ENCODE measurements at regions not wholly inside any gene's neighbourhood (a gene's known extent, or its start where the extent isn't known, plus 50 kb on each side); places are given as distances from the start of the nearest gene placed in this dataset.

- Histone ChIP-seq H3K4me3 (ENCODE audit: low read length in 2 of 2) (no peak overlapping the region), H3K4me1 (ENCODE audit: control insufficient read depth in 2 of 2, insufficient read depth in 2 of 2, low read length in 2 of 2) (no peaks in the 10 kb centered on the region), H3K27ac (ENCODE audit: low read depth in 2 of 2, low read length in 2 of 2) (no peak overlapping the region), H3K9me3 (ENCODE audit: control insufficient read depth in 2 of 2, low read length in 2 of 2) (no peaks in the 10 kb centered on the region), H3K9ac (ENCODE audit: low read depth in 1 of 2, low read length in 2 of 2) (no peak overlapping the region), H3K36me3 (ENCODE audit: control insufficient read depth in 2 of 2, insufficient read depth in 2 of 2, low read length in 2 of 2) (no peaks in the 10 kb centered on the region), H3K27me3 (ENCODE audit: control insufficient read depth in 2 of 2, insufficient read depth in 2 of 2, low read length in 2 of 2) (no peaks in the 10 kb centered on the region)
These were observed 101.7 kb upstream of the PRR16 start for GRCh38 chr5:120362426-120362825.

- Histone ChIP-seq H3K4me1 (ENCODE audit: control insufficient read depth in 2 of 2, insufficient read depth in 2 of 2, low read length in 2 of 2) (peaks cover 0 to 5% of the 10 kb centered on the region in 2 donors), H3K27ac (ENCODE audit: low read depth in 2 of 2, low read length in 2 of 2) (no peak overlapping the region), H3K9ac (ENCODE audit: low read depth in 1 of 2, low read length in 2 of 2) (no peak overlapping the region), H3K36me3 (ENCODE audit: control insufficient read depth in 2 of 2, insufficient read depth in 2 of 2, low read length in 2 of 2) (no peaks in the 10 kb centered on the region), H3K27me3 (ENCODE audit: control insufficient read depth in 2 of 2, insufficient read depth in 2 of 2, low read length in 2 of 2) (no peaks in the 10 kb centered on the region), H3K4me3 (ENCODE audit: low read length in 2 of 2) (no peak overlapping the region), H3K9me3 (ENCODE audit: control insufficient read depth in 2 of 2, low read length in 2 of 2) (no peaks in the 10 kb centered on the region)
These were observed 98.2 kb upstream of the PRR16 start for GRCh38 chr5:120365656-120366446.

- peaks cover 0 to 5% of the 10 kb centered on the region in 2 donors for H3K4me1 ChIP-seq (ENCODE audit: control insufficient read depth in 2 of 2, insufficient read depth in 2 of 2, low read length in 2 of 2)
- H3K36me3 ChIP-seq (ENCODE audit: control insufficient read depth in 2 of 2, insufficient read depth in 2 of 2, low read length in 2 of 2): no peaks in the 10 kb centered on the region
- no peak overlapping the region for H3K27ac ChIP-seq (ENCODE audit: low read depth in 2 of 2, low read length in 2 of 2)
- no peak overlapping the region for H3K9ac ChIP-seq (ENCODE audit: low read depth in 1 of 2, low read length in 2 of 2)
- H3K9me3 ChIP-seq (ENCODE audit: control insufficient read depth in 2 of 2, low read length in 2 of 2): no peaks in the 10 kb centered on the region
- no peaks in the 10 kb centered on the region for H3K27me3 ChIP-seq (ENCODE audit: control insufficient read depth in 2 of 2, insufficient read depth in 2 of 2, low read length in 2 of 2)
- no peak overlapping the region for H3K4me3 ChIP-seq (ENCODE audit: low read length in 2 of 2)
These were observed 96.0 kb upstream of the PRR16 start for GRCh38 chr5:120367896-120368634.

GRCh38 chr5:120368923-120369715, 95.0 kb upstream of the PRR16 start:
- Histone ChIP-seq H3K27me3 (ENCODE audit: control insufficient read depth in 2 of 2, insufficient read depth in 2 of 2, low read length in 2 of 2) (no peaks in the 10 kb centered on the region), H3K4me1 (ENCODE audit: control insufficient read depth in 2 of 2, insufficient read depth in 2 of 2, low read length in 2 of 2) (peaks cover 0 to 5% of the 10 kb centered on the region in 2 donors), H3K36me3 (ENCODE audit: control insufficient read depth in 2 of 2, insufficient read depth in 2 of 2, low read length in 2 of 2) (no peaks in the 10 kb centered on the region), H3K9me3 (ENCODE audit: control insufficient read depth in 2 of 2, low read length in 2 of 2) (no peaks in the 10 kb centered on the region), H3K9ac (ENCODE audit: low read depth in 1 of 2, low read length in 2 of 2) (no peak overlapping the region), H3K4me3 (ENCODE audit: low read length in 2 of 2) (no peak overlapping the region), H3K27ac (ENCODE audit: low read depth in 2 of 2, low read length in 2 of 2) (peak overlapping the region in 1 of 2 donors; percentile 9)

GRCh38 chr5:120372899-120373298, 91.2 kb upstream of the PRR16 start:
- Histone ChIP-seq H3K4me3 (ENCODE audit: low read length in 2 of 2) (no peak overlapping the region), H3K36me3 (ENCODE audit: control insufficient read depth in 2 of 2, insufficient read depth in 2 of 2, low read length in 2 of 2) (no peaks in the 10 kb centered on the region), H3K27me3 (ENCODE audit: control insufficient read depth in 2 of 2, insufficient read depth in 2 of 2, low read length in 2 of 2) (no peaks in the 10 kb centered on the region), H3K9ac (ENCODE audit: low read depth in 1 of 2, low read length in 2 of 2) (no peak overlapping the region), H3K9me3 (ENCODE audit: control insufficient read depth in 2 of 2, low read length in 2 of 2) (no peaks in the 10 kb centered on the region), H3K4me1 (ENCODE audit: control insufficient read depth in 2 of 2, insufficient read depth in 2 of 2, low read length in 2 of 2) (peaks cover 0 to 5% of the 10 kb centered on the region in 2 donors), H3K27ac (ENCODE audit: low read depth in 2 of 2, low read length in 2 of 2) (no peak overlapping the region)

- H3K4me1 ChIP-seq (ENCODE audit: control insufficient read depth in 2 of 2, insufficient read depth in 2 of 2, low read length in 2 of 2): no peaks in the 10 kb centered on the region
- H3K9ac ChIP-seq (ENCODE audit: low read depth in 1 of 2, low read length in 2 of 2): no peak overlapping the region
- H3K4me3 ChIP-seq (ENCODE audit: low read length in 2 of 2): no peak overlapping the region
- H3K27me3 ChIP-seq (ENCODE audit: control insufficient read depth in 2 of 2, insufficient read depth in 2 of 2, low read length in 2 of 2): no peaks in the 10 kb centered on the region
- no peak overlapping the region for H3K27ac ChIP-seq (ENCODE audit: low read depth in 2 of 2, low read length in 2 of 2)
- no peaks in the 10 kb centered on the region for H3K36me3 ChIP-seq (ENCODE audit: control insufficient read depth in 2 of 2, insufficient read depth in 2 of 2, low read length in 2 of 2)
- H3K9me3 ChIP-seq (ENCODE audit: control insufficient read depth in 2 of 2, low read length in 2 of 2): no peaks in the 10 kb centered on the region
These were observed 88.9 kb upstream of the PRR16 start for GRCh38 chr5:120375248-120375647.

- no peak overlapping the region for H3K27ac ChIP-seq (ENCODE audit: low read depth in 2 of 2, low read length in 2 of 2)
- H3K4me3 ChIP-seq (ENCODE audit: low read length in 2 of 2): no peak overlapping the region
- no peaks in the 10 kb centered on the region for H3K9me3 ChIP-seq (ENCODE audit: control insufficient read depth in 2 of 2, low read length in 2 of 2)
- H3K9ac ChIP-seq (ENCODE audit: low read depth in 1 of 2, low read length in 2 of 2): no peak overlapping the region
- no peaks in the 10 kb centered on the region for H3K4me1 ChIP-seq (ENCODE audit: control insufficient read depth in 2 of 2, insufficient read depth in 2 of 2, low read length in 2 of 2)
- H3K27me3 ChIP-seq (ENCODE audit: control insufficient read depth in 2 of 2, insufficient read depth in 2 of 2, low read length in 2 of 2): no peaks in the 10 kb centered on the region
- no peaks in the 10 kb centered on the region for H3K36me3 ChIP-seq (ENCODE audit: control insufficient read depth in 2 of 2, insufficient read depth in 2 of 2, low read length in 2 of 2)
These were observed 83.5 kb upstream of the PRR16 start for GRCh38 chr5:120380644-120381043.

- no peaks in the 10 kb centered on the region for H3K27me3 ChIP-seq (ENCODE audit: control insufficient read depth in 2 of 2, insufficient read depth in 2 of 2, low read length in 2 of 2)
- H3K4me1 ChIP-seq (ENCODE audit: control insufficient read depth in 2 of 2, insufficient read depth in 2 of 2, low read length in 2 of 2): no peaks in the 10 kb centered on the region
- no peak overlapping the region for H3K27ac ChIP-seq (ENCODE audit: low read depth in 2 of 2, low read length in 2 of 2)
- H3K36me3 ChIP-seq (ENCODE audit: control insufficient read depth in 2 of 2, insufficient read depth in 2 of 2, low read length in 2 of 2): no peaks in the 10 kb centered on the region
- H3K9ac ChIP-seq (ENCODE audit: low read depth in 1 of 2, low read length in 2 of 2): no peak overlapping the region
- H3K9me3 ChIP-seq (ENCODE audit: control insufficient read depth in 2 of 2, low read length in 2 of 2): no peaks in the 10 kb centered on the region
- no peak overlapping the region for H3K4me3 ChIP-seq (ENCODE audit: low read length in 2 of 2)
These were observed 81.3 kb upstream of the PRR16 start for GRCh38 chr5:120382833-120383232.

GRCh38 chr5:120386981-120387380, 77.1 kb upstream of the PRR16 start:
- no peaks in the 10 kb centered on the region for H3K9me3 ChIP-seq (ENCODE audit: control insufficient read depth in 2 of 2, low read length in 2 of 2)
- no peak overlapping the region for H3K27ac ChIP-seq (ENCODE audit: low read depth in 2 of 2, low read length in 2 of 2)
- H3K4me3 ChIP-seq (ENCODE audit: low read length in 2 of 2): no peak overlapping the region
- H3K27me3 ChIP-seq (ENCODE audit: control insufficient read depth in 2 of 2, insufficient read depth in 2 of 2, low read length in 2 of 2): no peaks in the 10 kb centered on the region
- H3K9ac ChIP-seq (ENCODE audit: low read depth in 1 of 2, low read length in 2 of 2): no peak overlapping the region
- no peaks in the 10 kb centered on the region for H3K4me1 ChIP-seq (ENCODE audit: control insufficient read depth in 2 of 2, insufficient read depth in 2 of 2, low read length in 2 of 2)
- no peaks in the 10 kb centered on the region for H3K36me3 ChIP-seq (ENCODE audit: control insufficient read depth in 2 of 2, insufficient read depth in 2 of 2, low read length in 2 of 2)

Measured in mucosa of rectum (tissue), 2 donors.